Panc1 (cell line): ENCODE measurements at regions not wholly inside any gene's neighbourhood (a gene's known extent, or its start where the extent isn't known, plus 50 kb on each side); places are given as distances from the start of the nearest gene placed in this dataset.

Source experiments
- ATAC-seq: fragments of 200-7000 bp; cut with Tn5 transposase; 2 replicates; pipeline ENCODE4 v1.9.1; 2020; ENCODE audit warnings: mild to moderate bottlenecking, moderate library complexity
- BruUV-seq: library from RNA; stranded (reverse); fragments of 400-500 nt; replicated peaks from 2 replicates; lab custom pipeline; 2021; lab: Mats Ljungman, UMichigan
- CTCF ChIA-PET: fragments of 300-600 bp; sonication (Branson Sonifier 250); formaldehyde crosslinking; loops from one replicate; lab custom pipeline; 2022; ENCODE audit warnings: antibody characterized with exemption; lab: Charles Lee
- POLR2A ChIA-PET: fragments of 300-600 bp; sonication (Branson Sonifier 250); formaldehyde crosslinking; loops from one replicate; lab custom pipeline; 2022; ENCODE audit warnings: antibody characterized with exemption; lab: Charles Lee
- DNase-seq: peaks from one replicate; pipeline ENCODE4 v3.0.0-alpha.2; 2010; ENCODE audit warnings: low read depth, low spot score
- H3K27ac ChIP-seq: 2 replicates; pipeline ENCODE4 v1.5.1; 2011; ENCODE audit warnings: mild to moderate bottlenecking, low read length, inconsistent platforms
- H3K27me3 ChIP-seq: fragments of 200-500 bp; sonication (Bioruptor generic); 2 replicates; pipeline ENCODE4 v1.6.0; 2014; ENCODE audit warnings: low read length, inconsistent platforms; ENCODE audit not compliant: control insufficient read depth, insufficient read depth
- H3K36me3 ChIP-seq: fragments of 200-500 bp; sonication (Bioruptor generic); 2 replicates; pipeline ENCODE4 v1.5.1; 2014; ENCODE audit warnings: inconsistent platforms, mild to moderate bottlenecking, low read length, moderate library complexity; ENCODE audit not compliant: control insufficient read depth, insufficient read depth
- H3K4me1 ChIP-seq: 2 replicates; pipeline ENCODE4 v1.5.1; 2011; ENCODE audit warnings: inconsistent platforms, mild to moderate bottlenecking, low read length, moderate library complexity; ENCODE audit not compliant: control insufficient read depth, insufficient read depth
- H3K4me3 ChIP-seq, 2 experiments: 2 replicates each; pipeline ENCODE4 v1.5.1; 2011 to 2012; ENCODE audit warnings: low read depth in 2 of 2, low read length in 2 of 2, mild to moderate bottlenecking in 2 of 2, inconsistent platforms in 1 of 2, moderate library complexity in 1 of 2
- H3K9me3 ChIP-seq: fragments of 200-500 bp; sonication (Bioruptor generic); 2 replicates; pipeline ENCODE4 v1.5.1; 2014; ENCODE audit warnings: low read depth, mild to moderate bottlenecking, inconsistent platforms, low read length, moderate library complexity; ENCODE audit not compliant: control insufficient read depth, insufficient read depth
- POLR2AphosphoS5 ChIP-seq: IDR thresholded peaks from 2 replicates; pipeline ENCODE4 v1.6.1; 2012; ENCODE audit warnings: mild to moderate bottlenecking, low read depth, low read length, moderate library complexity
- REST ChIP-seq, 2 experiments: IDR thresholded peaks; 2 replicates each; pipeline ENCODE4 v1.6.1; 2011 to 2012; ENCODE audit warnings: low read depth in 2 of 2, control low read depth in 1 of 2, low read length in 1 of 2, mild to moderate bottlenecking in 1 of 2, moderate library complexity in 1 of 2; ENCODE audit not compliant: insufficient read depth in 1 of 2
- SIN3A ChIP-seq: IDR thresholded peaks from 2 replicates; pipeline ENCODE4 v1.6.1; 2012; ENCODE audit warnings: low read depth, mild to moderate bottlenecking, low read length, moderate library complexity, borderline replicate concordance; ENCODE audit not compliant: insufficient read depth
- TCF7L2 ChIP-seq: IDR thresholded peaks from 2 replicates; pipeline ENCODE4 v1.6.1; 2011; ENCODE audit warnings: mild to moderate bottlenecking, low read depth, low read length, inconsistent platforms
- in situ Hi-C: cut with HindIII; loops from 2 replicates; pipeline ENCODE4 v1.10.0; 2016; ENCODE audit warnings: low sequenced_read_pairs, low pct_unique_long_range_greater_than_20kb
- intact Hi-C: fragments of 100-400 bp; cut with micrococcal nuclease; formaldehyde crosslinking; loops from one replicate; pipeline ENCODE4 v1.10.0; 2022; ENCODE audit not compliant: unreplicated experiment
- TF ChIP-seq, protein P1 (sequence below): fragments of 450-650 bp; IDR thresholded peaks from 2 replicates; pipeline ENCODE4 v1.5.1; 2017; ENCODE audit warnings: mild to moderate bottlenecking

DNA sequence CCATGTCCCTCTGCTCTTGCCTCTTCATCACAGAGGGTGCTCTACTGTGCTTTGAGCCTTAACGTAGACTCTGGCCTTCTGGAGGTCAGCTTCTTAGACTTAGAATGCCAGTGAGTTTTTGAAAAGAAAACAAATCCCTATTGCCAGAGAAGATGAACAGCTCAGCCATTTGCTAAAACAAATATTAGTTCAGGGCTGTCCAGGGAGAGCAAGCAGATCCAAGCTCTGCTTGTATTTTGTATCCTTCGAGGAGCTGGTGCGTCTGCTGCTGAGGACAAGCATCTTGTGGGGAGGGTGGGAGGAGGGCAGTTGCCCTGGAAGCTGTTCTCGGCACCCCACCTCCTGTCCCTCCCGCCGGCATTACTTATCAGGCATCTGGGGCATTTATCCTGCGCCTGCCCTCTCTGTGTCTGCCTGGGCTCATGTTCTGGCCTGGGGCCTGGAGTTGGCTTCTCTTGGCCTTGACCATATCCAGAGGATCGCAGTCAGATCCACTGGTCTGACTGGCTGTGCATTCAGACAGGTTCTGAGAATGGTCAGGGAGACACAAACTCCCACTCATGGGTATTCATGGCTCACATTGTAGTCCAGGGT lies 173.1 kb upstream of the NLRP1 start:
- Histone ChIP-seq H3K27ac (no peak overlapping the region), H3K4me1 (no peaks in the 10 kb centered on the region), H3K4me3 (no peak overlapping the region), H3K36me3 (no peaks in the 10 kb centered on the region), H3K27me3 (no peaks in the 10 kb centered on the region), H3K9me3 (no peaks in the 10 kb centered on the region)
- DNase-seq (no peak), ATAC-seq (no peak)
- TF ChIP-seq SIN3A (no peak), POLR2AphosphoS5 (no peak), TCF7L2 (no peak), REST (IDR thresholded peaks at IDR 0.05; ENCODE audit: insufficient read depth in 1 of 2, low read depth in 2 of 2, low read length in 1 of 2) (no peak)
- TF ChIP-seq, protein P1, sequence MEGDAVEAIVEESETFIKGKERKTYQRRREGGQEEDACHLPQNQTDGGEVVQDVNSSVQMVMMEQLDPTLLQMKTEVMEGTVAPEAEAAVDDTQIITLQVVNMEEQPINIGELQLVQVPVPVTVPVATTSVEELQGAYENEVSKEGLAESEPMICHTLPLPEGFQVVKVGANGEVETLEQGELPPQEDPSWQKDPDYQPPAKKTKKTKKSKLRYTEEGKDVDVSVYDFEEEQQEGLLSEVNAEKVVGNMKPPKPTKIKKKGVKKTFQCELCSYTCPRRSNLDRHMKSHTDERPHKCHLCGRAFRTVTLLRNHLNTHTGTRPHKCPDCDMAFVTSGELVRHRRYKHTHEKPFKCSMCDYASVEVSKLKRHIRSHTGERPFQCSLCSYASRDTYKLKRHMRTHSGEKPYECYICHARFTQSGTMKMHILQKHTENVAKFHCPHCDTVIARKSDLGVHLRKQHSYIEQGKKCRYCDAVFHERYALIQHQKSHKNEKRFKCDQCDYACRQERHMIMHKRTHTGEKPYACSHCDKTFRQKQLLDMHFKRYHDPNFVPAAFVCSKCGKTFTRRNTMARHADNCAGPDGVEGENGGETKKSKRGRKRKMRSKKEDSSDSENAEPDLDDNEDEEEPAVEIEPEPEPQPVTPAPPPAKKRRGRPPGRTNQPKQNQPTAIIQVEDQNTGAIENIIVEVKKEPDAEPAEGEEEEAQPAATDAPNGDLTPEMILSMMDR: no peak
- ChIA-PET CTCF (no interaction called here), POLR2A (no interaction called here)
- no TSS peak for BruUV-seq
- intact Hi-C loops (no loop called here), in situ Hi-C loops (no loop called here)

- H3K27me3 ChIP-seq: peaks cover 4% of the 10 kb centered on the region
Measured at GRCh38 chr17:5758651-5759050, 174.3 kb upstream of the NLRP1 start.

More at GRCh38 chr17:5758651-5759050, 174.3 kb upstream of the NLRP1 start:
- in situ Hi-C loops (no loop called here), intact Hi-C loops (no loop called here)
- DNase-seq (no peak), ATAC-seq (no peak)
- no peak for TF ChIP-seq TCF7L2
- TF ChIP-seq, protein P1: no peak
- no peak for TF ChIP-seq POLR2AphosphoS5
- TF ChIP-seq REST (IDR thresholded peaks at IDR 0.05; ENCODE audit: insufficient read depth in 1 of 2, low read depth in 2 of 2, low read length in 1 of 2): no peak
- no peak for TF ChIP-seq SIN3A
- POLR2A ChIA-PET: no interaction called here
- no peaks in the 10 kb centered on the region for H3K36me3 ChIP-seq
- CTCF ChIA-PET: no interaction called here
- no peak overlapping the region for H3K27ac ChIP-seq
- no peak overlapping the region for H3K4me3 ChIP-seq
- BruUV-seq: no TSS peak
- no peaks in the 10 kb centered on the region for H3K9me3 ChIP-seq
- no peaks in the 10 kb centered on the region for H3K4me1 ChIP-seq
